Psoas muscle (tissue), 7 donors: ENCODE measurements at regions not wholly inside any gene's neighbourhood (a gene's known extent, or its start where the extent isn't known, plus 50 kb on each side); places are given as distances from the start of the nearest gene placed in this dataset.

ENCODE experiments used
- ATAC-seq, 4 donors: fragments of 200-7000 bp; cut with Tn5 transposase; one replicate each; pipeline ENCODE4 v1.9.1; 2020; ENCODE audit warnings: moderate library complexity in 3 of 4, mild to moderate bottlenecking in 2 of 4
- DNase-seq, 2 donors: peaks; one replicate each; pipeline ENCODE4 v3.0.0-alpha.2; 2020
- H3K27ac ChIP-seq: fragments of 200-600 bp; one replicate; pipeline ENCODE4 v1.8.0; 2022
- H3K27me3 ChIP-seq, 3 donors: fragments of 200-600 bp in 1 of 3; one replicate each; pipeline versions ENCODE4 v1.6.1 to v1.8.0; 2013 to 2022; ENCODE audit warnings: low read length in 2 of 3, mild to moderate bottlenecking in 2 of 3, moderate library complexity in 1 of 3; ENCODE audit not compliant: insufficient read depth in 3 of 3
- H3K36me3 ChIP-seq, 2 donors: fragments of 200-600 bp in 1 of 2; one replicate each; pipeline versions ENCODE4 v1.6.1 to v1.8.0; 2013 to 2022; ENCODE audit warnings: low read depth in 1 of 2, mild to moderate bottlenecking in 1 of 2, moderate library complexity in 1 of 2; ENCODE audit not compliant: insufficient read depth in 1 of 2
- H3K4me1 ChIP-seq: fragments of 200-600 bp; one replicate; pipeline ENCODE4 v1.8.0; 2022
- H3K4me3 ChIP-seq: fragments of 200-600 bp; one replicate; pipeline ENCODE4 v1.8.0; 2022; ENCODE audit warnings: mild to moderate bottlenecking
- H3K9me3 ChIP-seq: fragments of 200-600 bp; one replicate; pipeline ENCODE4 v1.8.0; 2022
- CTCF ChIP-seq: fragments of 200-600 bp; IDR thresholded peaks from one replicate; pipeline ENCODE4 v1.8.0; 2022; ENCODE audit warnings: antibody characterized with exemption
- WGBS, 3 donors: extraction: QIAGEN DNeasy Blood & Tissue Kit; methylation state at CpG; one replicate each; pipeline versions ENCODE4 v1.1.6 to v1.1.7; 2013; 5-methylcytosine and 5-hydroxymethylcytosine counted together
- intact Hi-C, 2 donors: fragments of 100-400 bp; cut with DNase I; formaldehyde crosslinking; loops; one replicate each; pipeline versions ENCODE4 v1.11.0 to v1.14.2; 2022
- donor health status: healthy with polysubstance abuse.
- donor health status: DM: no; HTN: no; CAD: no; lungs with moderate emphysema.
- donor health status: Bipolar disorder and iron deficiency.
- donor health status: healthy.
- donor health status: DM: yes; HTN: yes; CAD: no.
- donor health status: DM: no; HTN: no; CAD: no.
- donor health status: DM: yes; HTN: yes; CAD: no.

- H3K27ac ChIP-seq: no peak overlapping the region
- no peaks in the 10 kb centered on the region for H3K4me1 ChIP-seq
- no peaks in the 10 kb centered on the region for H3K27me3 ChIP-seq
- H3K4me3 ChIP-seq: no peak overlapping the region
- H3K36me3 ChIP-seq: no peaks in the 10 kb centered on the region
- DNase-seq: no peak
- no peak for ATAC-seq
- WGBS, 3 donors: 45 to 71% (median 47%) methylated on average over 2 of the region's 2 CpGs
- intact Hi-C loops: no loop called here
- H3K9me3 ChIP-seq: no peaks in the 10 kb centered on the region
- no peak for TF ChIP-seq CTCF
Observed at GRCh38 chr6:126616866-126617265, 277.0 kb downstream of the CENPW start.

GRCh38 chr6:126618639-126619343 lies 278.9 kb downstream of the CENPW start:
- TF ChIP-seq CTCF: no peak
- ATAC-seq: no peak
- H3K4me3 ChIP-seq: no peak overlapping the region
- no peaks in the 10 kb centered on the region for H3K9me3 ChIP-seq
- DNase-seq: no peak
- H3K4me1 ChIP-seq: no peaks in the 10 kb centered on the region
- H3K27me3 ChIP-seq: no peaks in the 10 kb centered on the region
- intact Hi-C loops: no loop called here
- H3K27ac ChIP-seq: no peak overlapping the region
- 52 to 62% (median 55%) methylated on average over 1 of the region's 1 CpG for WGBS, 3 donors
- H3K36me3 ChIP-seq: no peaks in the 10 kb centered on the region

- no peak overlapping the region for H3K27ac ChIP-seq
- H3K4me1 ChIP-seq: no peaks in the 10 kb centered on the region
- DNase-seq (no peak), ATAC-seq (no peak)
- no peaks in the 10 kb centered on the region for H3K9me3 ChIP-seq
- intact Hi-C loops: no loop called here
- no peaks in the 10 kb centered on the region for H3K27me3 ChIP-seq
- TF ChIP-seq CTCF: no peak
- no peaks in the 10 kb centered on the region for H3K36me3 ChIP-seq
- WGBS, 3 donors: 83 to 94% (median 84%) methylated on average over 1 of the region's 1 CpG
- no peak overlapping the region for H3K4me3 ChIP-seq
Observed at GRCh38 chr6:126620719-126621118, 280.8 kb downstream of the CENPW start.

GRCh38 chr6:126625019-126625418 lies 285.1 kb downstream of the CENPW start:
- DNase-seq (no peak), ATAC-seq (no peak)
- Histone ChIP-seq H3K27ac (no peak overlapping the region), H3K27me3 (no peaks in the 10 kb centered on the region), H3K4me3 (no peak overlapping the region), H3K4me1 (no peaks in the 10 kb centered on the region), H3K9me3 (no peaks in the 10 kb centered on the region), H3K36me3 (no peaks in the 10 kb centered on the region)
- intact Hi-C loops: no loop called here
- 60 to 79% (median 62%) methylated on average over 2 of the region's 2 CpGs for WGBS, 3 donors
- TF ChIP-seq CTCF: no peak

GRCh38 chr6:126628125-126628524 lies 288.2 kb downstream of the CENPW start:
- no peaks in the 10 kb centered on the region for H3K9me3 ChIP-seq
- H3K27ac ChIP-seq: no peak overlapping the region
- no peaks in the 10 kb centered on the region for H3K27me3 ChIP-seq
- no peak overlapping the region for H3K4me3 ChIP-seq
- ATAC-seq (no peak), DNase-seq (no peak)
- intact Hi-C loops: no loop called here
- H3K36me3 ChIP-seq: no peaks in the 10 kb centered on the region
- H3K4me1 ChIP-seq: no peaks in the 10 kb centered on the region
- TF ChIP-seq CTCF: no peak
- WGBS, 3 donors: 66 to 80% (median 70%) methylated on average over 3 of the region's 3 CpGs
